BLaER1 treated with 17β-estradiol and CSF1 and Interleukin-3, amounts not matched to agents 10 nM and 100 nM (cell line): ENCODE measurements at regions not wholly inside any gene's neighbourhood (a gene's known extent, or its start where the extent isn't known, plus 50 kb on each side); places are given as distances from the start of the nearest gene placed in this dataset.

Source experiments
- H3K27ac ChIP-seq, 11 experiments: shearing (Covaris generic); formaldehyde crosslinking; 2 replicates each; pipeline ENCODE4 v1.8.1; 2022
- H3K27me3 ChIP-seq, 11 experiments: shearing (Covaris generic); formaldehyde crosslinking; 2 replicates each; pipeline ENCODE4 v1.8.1; 2022
- H3K36me3 ChIP-seq, 11 experiments: shearing (Covaris generic); formaldehyde crosslinking; 2 replicates each; pipeline ENCODE4 v1.8.1; 2022
- H3K4me1 ChIP-seq, 10 experiments: shearing (Covaris generic); formaldehyde crosslinking; 2 replicates each; pipeline ENCODE4 v1.8.1; 2022
- H3K4me2 ChIP-seq, 11 experiments: shearing (Covaris generic); formaldehyde crosslinking; 2 replicates each; pipeline ENCODE4 v1.8.1; 2022
- H3K4me3 ChIP-seq, 10 experiments: shearing (Covaris generic); formaldehyde crosslinking; 2 replicates each; pipeline ENCODE4 v1.8.1; 2022
- H3K9ac ChIP-seq, 11 experiments: shearing (Covaris generic); formaldehyde crosslinking; 2 replicates each; pipeline ENCODE4 v1.8.1; 2022
- H3K9me3 ChIP-seq, 11 experiments: shearing (Covaris generic); formaldehyde crosslinking; replicated peaks in 1 of 11; 2 replicates each; pipeline ENCODE4 v1.8.1; 2022
- H4K20me1 ChIP-seq, 11 experiments: shearing (Covaris generic); formaldehyde crosslinking; 2 replicates each; pipeline ENCODE4 v1.8.1; 2022
- Cebpa-rat ChIP-seq, 11 experiments: shearing (Covaris generic); IDR thresholded peaks; 2 replicates each; pipeline ENCODE4 v1.8.1; 2022

- no peak overlapping the region for H3K4me3 ChIP-seq
- no peaks in the 10 kb centered on the region for H3K9me3 ChIP-seq
- H3K4me1 ChIP-seq = no peaks in the 10 kb centered on the region
- H3K9ac ChIP-seq = no peak overlapping the region
- H3K27ac ChIP-seq = no peak overlapping the region
- no peaks in the 10 kb centered on the region; a peak in 1 of 22 replicates for H4K20me1 ChIP-seq
- no peaks in the 10 kb centered on the region for H3K36me3 ChIP-seq
- no peak for TF ChIP-seq Cebpa-rat (IDR thresholded peaks at IDR 0.05)
- H3K27me3 ChIP-seq = no peaks in the 10 kb centered on the region
- H3K4me2 ChIP-seq = no peak overlapping the region
Observed at GRCh38 chr1:102758418-102758817, 349.9 kb downstream of the COL11A1 start.

GRCh38 chr1:102757363-102757762, 351.0 kb downstream of the COL11A1 start:
- no peak for TF ChIP-seq Cebpa-rat (IDR thresholded peaks at IDR 0.05)
- H3K27me3 ChIP-seq = no peaks in the 10 kb centered on the region
- H3K9me3 ChIP-seq = no peaks in the 10 kb centered on the region
- no peaks in the 10 kb centered on the region for H3K4me1 ChIP-seq
- H3K9ac ChIP-seq = no peak overlapping the region
- no peak overlapping the region for H3K27ac ChIP-seq
- H3K4me2 ChIP-seq = no peak overlapping the region
- H3K4me3 ChIP-seq = no peak overlapping the region
- no peaks in the 10 kb centered on the region; a peak in 1 of 22 replicates for H4K20me1 ChIP-seq
- H3K36me3 ChIP-seq = no peaks in the 10 kb centered on the region

GRCh38 chr1:102751111-102751510, 357.2 kb downstream of the COL11A1 start:
- no peak overlapping the region for H3K9ac ChIP-seq
- no peaks in the 10 kb centered on the region for H3K9me3 ChIP-seq
- no peaks in the 10 kb centered on the region for H4K20me1 ChIP-seq
- H3K4me2 ChIP-seq = no peak overlapping the region
- no peaks in the 10 kb centered on the region for H3K4me1 ChIP-seq
- no peaks in the 10 kb centered on the region for H3K27me3 ChIP-seq
- no peak for TF ChIP-seq Cebpa-rat (IDR thresholded peaks at IDR 0.05)
- no peak overlapping the region for H3K27ac ChIP-seq
- H3K4me3 ChIP-seq = no peak overlapping the region
- H3K36me3 ChIP-seq = no peaks in the 10 kb centered on the region

- Histone ChIP-seq H3K27me3 (no peaks in the 10 kb centered on the region), H3K4me3 (no peak overlapping the region), H3K9ac (no peak overlapping the region), H3K36me3 (no peaks in the 10 kb centered on the region), H3K27ac (no peak overlapping the region), H3K4me1 (no peaks in the 10 kb centered on the region), H3K9me3 (peaks cover 9 to 16% (median 13%) of the 10 kb centered on the region in 11 experiments; a peak in 21 of 22 replicates), H3K4me2 (no peak overlapping the region), H4K20me1 (no peaks in the 10 kb centered on the region)
- no peak for TF ChIP-seq Cebpa-rat (IDR thresholded peaks at IDR 0.05)
Observed at GRCh38 chr1:102742426-102742825, 365.9 kb downstream of the COL11A1 start.

- Histone ChIP-seq H3K4me2 (no peak overlapping the region), H3K36me3 (no peaks in the 10 kb centered on the region), H3K27ac (no peak overlapping the region), H3K4me3 (no peak overlapping the region), H3K4me1 (0 out of 20 replicates have a peak, but pooled peaks cover 0 to 4% (median 0%) of the 10 kb centered on the region in 10 experiments), H3K9me3 (no peaks in the 10 kb centered on the region), H4K20me1 (no peaks in the 10 kb centered on the region), H3K27me3 (no peaks in the 10 kb centered on the region; a peak in 1 of 22 replicates), H3K9ac (no peak overlapping the region)
- TF ChIP-seq Cebpa-rat (IDR thresholded peaks at IDR 0.05) = no peak
Observed at GRCh38 chr1:102733491-102734236, 374.7 kb downstream of the COL11A1 start.

- Histone ChIP-seq H3K9ac (no peak overlapping the region), H3K4me3 (no peak overlapping the region), H3K4me2 (no peak overlapping the region), H4K20me1 (no peaks in the 10 kb centered on the region), H3K4me1 (0 out of 20 replicates have a peak, but pooled peaks cover 0 to 4% (median 0%) of the 10 kb centered on the region in 10 experiments), H3K27ac (no peak overlapping the region), H3K36me3 (no peaks in the 10 kb centered on the region), H3K9me3 (no peaks in the 10 kb centered on the region), H3K27me3 (no peaks in the 10 kb centered on the region; a peak in 1 of 22 replicates)
- no peak for TF ChIP-seq Cebpa-rat (IDR thresholded peaks at IDR 0.05)
Observed at GRCh38 chr1:102732927-102733326, 375.4 kb downstream of the COL11A1 start.

- no peak for TF ChIP-seq Cebpa-rat (IDR thresholded peaks at IDR 0.05)
Observed at GRCh38 chr1:102726417-102726816, 381.9 kb downstream of the COL11A1 start.

GRCh38 chr1:102724741-102725140, 383.6 kb downstream of the COL11A1 start:
- Histone ChIP-seq H3K9me3 (no peaks in the 10 kb centered on the region), H3K4me2 (no peak overlapping the region), H3K27ac (no peak overlapping the region), H3K4me1 (no peaks in the 10 kb centered on the region), H3K9ac (no peak overlapping the region), H4K20me1 (no peaks in the 10 kb centered on the region), H3K36me3 (no peaks in the 10 kb centered on the region), H3K27me3 (peaks cover 0 to 17% (median 0%) of the 10 kb centered on the region in 11 experiments; a peak in 5 of 22 replicates), H3K4me3 (no peak overlapping the region)
- no peak for TF ChIP-seq Cebpa-rat (IDR thresholded peaks at IDR 0.05)

More at GRCh38 chr1:102726417-102726816, 381.9 kb downstream of the COL11A1 start:
- H3K4me3 ChIP-seq = no peak overlapping the region
- peaks cover 0 to 3% (median 0%) of the 10 kb centered on the region in 11 experiments; a peak in 4 of 22 replicates for H3K27me3 ChIP-seq
- no peaks in the 10 kb centered on the region for H3K9me3 ChIP-seq
- H3K4me1 ChIP-seq = no peaks in the 10 kb centered on the region
- H4K20me1 ChIP-seq = no peaks in the 10 kb centered on the region
- H3K36me3 ChIP-seq = no peaks in the 10 kb centered on the region
- H3K9ac ChIP-seq = no peak overlapping the region
- H3K27ac ChIP-seq = no peak overlapping the region
- H3K4me2 ChIP-seq = no peak overlapping the region

- no peaks in the 10 kb centered on the region; a peak in 1 of 22 replicates for H3K9me3 ChIP-seq
- peak overlapping the region in 10 of 11 experiments; percentile 44 to 79 (median 57); a peak in 15 of 22 replicates for H3K4me2 ChIP-seq
- H3K27me3 ChIP-seq = peaks cover 0 to 50% (median 4%) of the 10 kb centered on the region in 11 experiments; a peak in 10 of 22 replicates
- H4K20me1 ChIP-seq = no peaks in the 10 kb centered on the region
- H3K36me3 ChIP-seq = no peaks in the 10 kb centered on the region
- H3K27ac ChIP-seq = no peak overlapping the region
- no peak overlapping the region for H3K9ac ChIP-seq
- H3K4me1 ChIP-seq = peaks cover 4 to 33% (median 17%) of the 10 kb centered on the region in 10 experiments; a peak in 19 of 20 replicates
- peak overlapping the region in 4 of 10 experiments; percentile 25 to 46 (median 38); a peak in 8 of 20 replicates for H3K4me3 ChIP-seq
- TF ChIP-seq Cebpa-rat (IDR thresholded peaks at IDR 0.05) = no peak
Observed at GRCh38 chr1:102715150-102715549, 393.2 kb downstream of the COL11A1 start.

- TF ChIP-seq Cebpa-rat (IDR thresholded peaks at IDR 0.05) = no peak
- H3K27ac ChIP-seq = no peak overlapping the region
- H3K9ac ChIP-seq = no peak overlapping the region
- H3K36me3 ChIP-seq = no peaks in the 10 kb centered on the region
- H3K4me2 ChIP-seq = no peak overlapping the region
- H4K20me1 ChIP-seq = no peaks in the 10 kb centered on the region
- H3K27me3 ChIP-seq = no peaks in the 10 kb centered on the region
- H3K9me3 ChIP-seq = peaks cover 0 to 8% (median 5%) of the 10 kb centered on the region in 11 experiments; a peak in 12 of 22 replicates
- no peaks in the 10 kb centered on the region for H3K4me1 ChIP-seq
- no peak overlapping the region for H3K4me3 ChIP-seq
Observed at GRCh38 chr1:102699524-102699923, 408.8 kb downstream of the COL11A1 start.
